Right atrium auricular region (tissue), 2 donors: ENCODE measurements at regions not wholly inside any gene's neighbourhood (a gene's known extent, or its start where the extent isn't known, plus 50 kb on each side); places are given as distances from the start of the nearest gene placed in this dataset.

Experiments
- DNase-seq: peaks from one replicate; pipeline ENCODE4 v3.0.0-alpha.2; 2019; ENCODE audit warnings: low spot score
- H3K27ac ChIP-seq, 2 donors: fragments of 200-600 bp; sonication (generic); 1 replicate in 1 of 2; 2 replicates in 1 of 2; pipeline ENCODE4 v1.5.1; 2016 to 2019
- H3K27me3 ChIP-seq, 2 donors: fragments of 200-600 bp; sonication (generic); one replicate each; pipeline versions ENCODE4 v1.5.1 to v1.6.0; 2017 to 2019
- H3K36me3 ChIP-seq: fragments of 200-600 bp; sonication (generic); one replicate; pipeline ENCODE4 v1.5.1; 2016
- H3K4me1 ChIP-seq, 2 donors: fragments of 200-600 bp; sonication (generic); one replicate each; pipeline versions ENCODE4 v1.5.1 to v1.6.0; 2017 to 2019
- H3K4me3 ChIP-seq, 2 donors: fragments of 200-600 bp; sonication (generic); 1 replicate in 1 of 2; 2 replicates in 1 of 2; pipeline ENCODE4 v1.5.1; 2017 to 2019; ENCODE audit warnings: mild to moderate bottlenecking in 1 of 2, moderate library complexity in 1 of 2
- H3K9me3 ChIP-seq, 2 donors: fragments of 200-600 bp; sonication (generic); one replicate each; pipeline ENCODE4 v1.5.1; 2019
- TF ChIP-seq, protein P1 (sequence below), 2 donors: fragments of 200-600 bp; sonication (generic); IDR thresholded peaks; one replicate each; pipeline ENCODE4 v1.5.1; 2019; ENCODE audit warnings: antibody characterized with exemption in 2 of 2

DNA sequence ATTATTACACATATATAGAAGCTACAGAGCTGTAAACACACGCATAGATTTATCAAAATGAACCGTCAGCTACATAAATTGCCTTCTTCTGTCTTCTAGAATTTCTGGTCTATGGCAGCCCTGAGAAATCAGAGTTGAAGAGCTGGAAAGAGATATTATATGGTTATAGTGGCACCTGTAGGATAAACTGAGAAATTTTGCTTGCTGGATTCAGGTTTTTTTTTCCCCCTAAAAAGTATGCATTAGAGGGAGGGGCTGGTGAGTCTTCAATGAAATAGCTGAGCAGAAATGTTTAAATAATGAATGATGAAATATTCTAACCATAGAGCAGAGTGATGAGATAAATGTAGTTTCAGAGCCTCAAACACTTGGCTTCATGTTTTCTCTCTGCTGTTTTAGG, 78.0 kb upstream of the DYNC1I1 start:
- H3K27ac ChIP-seq, result no peak overlapping the region
- no peak overlapping the region for H3K4me3 ChIP-seq
- no peaks in the 10 kb centered on the region for H3K9me3 ChIP-seq
- H3K36me3 ChIP-seq, result no peaks in the 10 kb centered on the region
- H3K27me3 ChIP-seq, result no peaks in the 10 kb centered on the region
- DNase-seq, result no peak
- no peaks in the 10 kb centered on the region for H3K4me1 ChIP-seq
- TF ChIP-seq, protein P1, sequence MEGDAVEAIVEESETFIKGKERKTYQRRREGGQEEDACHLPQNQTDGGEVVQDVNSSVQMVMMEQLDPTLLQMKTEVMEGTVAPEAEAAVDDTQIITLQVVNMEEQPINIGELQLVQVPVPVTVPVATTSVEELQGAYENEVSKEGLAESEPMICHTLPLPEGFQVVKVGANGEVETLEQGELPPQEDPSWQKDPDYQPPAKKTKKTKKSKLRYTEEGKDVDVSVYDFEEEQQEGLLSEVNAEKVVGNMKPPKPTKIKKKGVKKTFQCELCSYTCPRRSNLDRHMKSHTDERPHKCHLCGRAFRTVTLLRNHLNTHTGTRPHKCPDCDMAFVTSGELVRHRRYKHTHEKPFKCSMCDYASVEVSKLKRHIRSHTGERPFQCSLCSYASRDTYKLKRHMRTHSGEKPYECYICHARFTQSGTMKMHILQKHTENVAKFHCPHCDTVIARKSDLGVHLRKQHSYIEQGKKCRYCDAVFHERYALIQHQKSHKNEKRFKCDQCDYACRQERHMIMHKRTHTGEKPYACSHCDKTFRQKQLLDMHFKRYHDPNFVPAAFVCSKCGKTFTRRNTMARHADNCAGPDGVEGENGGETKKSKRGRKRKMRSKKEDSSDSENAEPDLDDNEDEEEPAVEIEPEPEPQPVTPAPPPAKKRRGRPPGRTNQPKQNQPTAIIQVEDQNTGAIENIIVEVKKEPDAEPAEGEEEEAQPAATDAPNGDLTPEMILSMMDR (IDR thresholded peaks at IDR 0.05), result no peak

DNA sequence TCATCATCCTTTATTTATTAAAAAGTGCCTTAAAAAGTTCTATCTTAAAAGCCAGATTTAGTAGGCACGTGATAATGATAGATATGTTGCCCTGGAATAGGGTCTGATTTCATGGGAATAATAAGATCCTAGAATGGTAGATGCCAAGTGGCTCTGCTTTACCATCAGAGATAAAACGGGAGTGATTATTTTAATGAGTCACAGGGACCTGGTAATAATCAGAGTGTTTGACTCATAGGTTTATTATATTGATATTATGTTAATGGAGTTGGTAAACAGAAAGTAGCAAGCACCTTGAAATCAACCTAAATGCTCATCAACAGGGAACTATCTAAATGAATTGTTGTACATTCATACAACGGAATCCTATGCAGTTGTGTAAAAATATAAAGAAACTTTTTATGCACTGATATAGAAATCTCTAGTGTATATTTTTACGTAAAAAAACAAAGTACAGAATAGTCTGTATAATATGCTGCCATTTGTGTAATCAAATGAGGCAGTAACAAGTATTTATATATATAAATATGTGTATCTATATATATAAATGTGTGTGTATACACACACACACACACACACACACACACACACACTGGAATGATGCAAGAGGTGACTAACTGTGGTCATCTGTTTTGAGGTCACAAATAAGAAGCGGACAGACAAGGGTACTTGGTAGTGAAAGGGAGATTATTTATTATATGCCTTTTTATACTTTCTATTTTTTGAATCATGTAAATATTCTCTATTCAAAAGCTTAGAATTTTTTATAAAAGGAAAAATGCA, 78.6 kb upstream of the DYNC1I1 start:
- TF ChIP-seq, protein P1 (IDR thresholded peaks at IDR 0.05), result no peak
- no peaks in the 10 kb centered on the region for H3K9me3 ChIP-seq
- H3K4me1 ChIP-seq, result no peaks in the 10 kb centered on the region
- no peak overlapping the region for H3K27ac ChIP-seq
- H3K4me3 ChIP-seq, result no peak overlapping the region
- no peaks in the 10 kb centered on the region for H3K36me3 ChIP-seq
- no peaks in the 10 kb centered on the region for H3K27me3 ChIP-seq
- DNase-seq, result no peak

DNA sequence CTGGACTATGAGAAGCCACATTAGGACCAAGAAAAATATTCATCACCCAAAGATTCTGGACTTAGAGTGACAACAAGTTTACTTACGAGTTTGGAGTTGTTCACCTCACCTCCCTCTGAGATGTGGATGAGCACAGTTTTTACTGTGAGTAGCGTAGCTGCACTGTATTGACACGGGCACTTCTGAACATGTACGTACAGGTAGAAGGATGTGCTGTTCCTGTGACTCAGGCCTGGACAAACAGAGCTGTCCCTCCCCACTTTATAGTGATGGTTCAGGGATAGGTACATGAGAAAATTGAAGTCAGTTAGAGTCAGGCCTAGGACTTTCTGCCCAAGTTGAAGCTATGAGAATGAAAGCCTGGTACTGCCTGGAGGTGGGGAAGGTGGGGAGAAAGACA, 80.9 kb upstream of the DYNC1I1 start:
- no peak for DNase-seq
- Histone ChIP-seq H3K4me1 (no peaks in the 10 kb centered on the region), H3K9me3 (no peaks in the 10 kb centered on the region), H3K27ac (no peak overlapping the region), H3K4me3 (no peak overlapping the region), H3K36me3 (no peaks in the 10 kb centered on the region), H3K27me3 (no peaks in the 10 kb centered on the region)
- TF ChIP-seq, protein P1 (IDR thresholded peaks at IDR 0.05), result no peak

DNA sequence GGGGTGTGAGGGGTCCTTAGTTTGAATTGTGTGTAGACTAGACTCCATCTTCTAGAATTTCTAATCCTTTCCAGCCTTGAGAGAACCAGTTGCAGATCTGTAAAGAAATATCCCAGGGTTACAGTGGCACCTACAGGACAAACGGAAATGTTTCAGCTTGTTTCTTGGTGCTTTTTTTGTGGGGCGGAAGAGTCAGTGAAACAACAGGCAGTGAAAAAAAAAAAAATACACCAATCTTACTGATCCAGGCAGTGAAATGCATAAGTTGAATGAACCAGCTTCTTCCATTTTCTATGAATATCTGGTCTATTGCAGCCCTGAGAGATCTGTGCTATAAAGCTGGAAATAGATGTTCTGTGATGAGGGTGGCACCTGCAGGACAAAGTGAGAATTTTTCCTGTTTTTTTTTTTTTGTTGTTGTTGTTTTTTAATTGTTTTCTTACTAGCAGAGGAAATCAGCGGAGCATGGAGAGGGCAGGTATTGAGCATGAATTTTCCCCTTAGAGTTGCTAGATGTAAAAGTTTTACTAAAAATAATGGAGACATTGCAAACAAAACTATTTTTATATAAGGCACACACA, 81.9 kb upstream of the DYNC1I1 start:
- no peaks in the 10 kb centered on the region for H3K9me3 ChIP-seq
- H3K4me1 ChIP-seq, result no peaks in the 10 kb centered on the region
- H3K27me3 ChIP-seq, result no peaks in the 10 kb centered on the region
- TF ChIP-seq, protein P1 (IDR thresholded peaks at IDR 0.05), result peak; percentile 62 to 77
- DNase-seq, result no peak
- H3K27ac ChIP-seq, result no peak overlapping the region
- H3K4me3 ChIP-seq, result no peak overlapping the region
- H3K36me3 ChIP-seq, result no peaks in the 10 kb centered on the region

DNA sequence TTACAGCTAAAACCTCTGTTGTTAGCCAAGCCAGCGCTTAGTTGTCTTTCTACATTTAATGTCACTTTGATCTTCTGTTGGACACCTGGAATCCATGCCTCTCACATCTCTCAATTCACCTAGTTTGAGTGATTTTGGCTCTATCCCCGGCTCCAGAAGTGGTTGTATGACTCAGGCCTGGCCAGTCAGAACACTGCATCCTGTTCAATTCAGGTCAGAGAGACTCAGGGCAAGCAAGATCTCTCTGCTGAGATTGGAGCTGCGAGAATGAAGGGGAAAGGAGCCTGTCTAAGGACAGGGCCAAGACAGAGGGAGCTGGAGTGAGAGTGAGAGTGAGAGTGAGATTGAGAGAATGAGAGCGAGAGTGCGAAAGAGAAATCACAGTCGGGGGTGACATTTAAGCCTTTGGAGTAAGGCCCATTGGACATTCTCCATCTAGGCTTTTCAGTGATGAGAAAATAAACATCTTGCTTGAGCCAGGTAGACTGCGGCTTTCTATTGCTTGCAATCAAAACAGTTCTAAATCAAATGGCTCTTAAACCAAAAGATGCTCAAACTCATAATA, 83.3 kb upstream of the DYNC1I1 start:
- H3K27me3 ChIP-seq, result no peaks in the 10 kb centered on the region
- no peaks in the 10 kb centered on the region for H3K36me3 ChIP-seq
- DNase-seq, result no peak
- no peaks in the 10 kb centered on the region for H3K9me3 ChIP-seq
- H3K4me3 ChIP-seq, result no peak overlapping the region
- peak overlapping the region in 1 of 2 donors; percentile 15 for H3K27ac ChIP-seq
- TF ChIP-seq, protein P1 (IDR thresholded peaks at IDR 0.05), result no peak
- no peaks in the 10 kb centered on the region for H3K4me1 ChIP-seq
